GM12864 (cell line): ENCODE measurements at regions not wholly inside any gene's neighbourhood (a gene's known extent, or its start where the extent isn't known, plus 50 kb on each side); places are given as distances from the start of the nearest gene placed in this dataset.

Experiments used
- DNase-seq: peaks from one replicate; pipeline ENCODE4 v3.0.0-alpha.2; 2011; ENCODE audit warnings: low read depth
- H3K4me3 ChIP-seq: 2 replicates; pipeline ENCODE4 v1.5.1; 2011; ENCODE audit warnings: mild to moderate bottlenecking, low read depth, low read length, control low read depth
- CTCF ChIP-seq: IDR thresholded peaks from 2 replicates; pipeline ENCODE4 v1.5.1; 2011; ENCODE audit warnings: low read depth, mild to moderate bottlenecking, moderate library complexity, low read length, control low read depth, inconsistent platforms; ENCODE audit errors: missing control alignments

DNA sequence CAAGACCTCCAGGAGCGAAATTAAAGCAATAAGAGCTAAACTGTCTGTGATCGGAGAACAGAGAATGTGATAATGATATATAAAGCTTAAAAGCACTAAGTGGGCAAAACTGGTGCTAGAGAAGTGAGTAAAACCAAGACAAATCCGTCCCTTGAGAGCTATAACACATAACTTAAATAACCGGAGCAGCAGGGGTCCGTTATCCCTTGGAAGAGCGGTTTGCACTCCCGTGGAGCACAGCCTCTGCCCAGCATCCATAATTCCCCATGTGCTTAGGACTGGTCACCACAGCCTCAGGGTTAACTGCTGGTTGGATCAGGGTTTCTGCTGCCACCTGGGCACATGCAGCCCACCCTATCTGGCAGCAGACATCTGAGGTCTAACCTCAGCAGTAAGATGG is 489.0 kb downstream of the NPIPA7 start:
- DNase-seq = no peak
- no peak overlapping the region for H3K4me3 ChIP-seq
- TF ChIP-seq CTCF = no peak

DNA sequence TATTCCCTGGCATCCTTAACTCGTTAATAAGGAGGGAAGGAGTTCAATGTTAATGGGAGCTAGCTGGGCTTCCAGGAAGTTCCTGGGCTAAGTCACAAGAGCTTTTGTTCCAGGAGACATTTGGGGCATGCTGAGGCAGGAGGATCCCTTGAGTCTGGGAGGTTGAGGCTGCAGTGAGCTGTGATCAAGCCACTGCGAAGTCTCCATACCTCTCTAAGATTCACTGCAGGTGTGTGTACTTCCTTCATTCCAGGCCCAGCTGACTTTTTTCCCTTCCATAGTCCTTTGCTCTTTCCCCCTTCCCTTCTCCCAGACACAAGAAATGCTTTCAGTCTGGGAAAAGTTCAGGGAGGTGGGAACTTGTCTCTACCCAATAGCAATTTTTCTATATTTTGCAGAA is 489.8 kb downstream of the NPIPA7 start:
- TF ChIP-seq CTCF = no peak
- no peak for DNase-seq
- H3K4me3 ChIP-seq = no peak overlapping the region

DNA sequence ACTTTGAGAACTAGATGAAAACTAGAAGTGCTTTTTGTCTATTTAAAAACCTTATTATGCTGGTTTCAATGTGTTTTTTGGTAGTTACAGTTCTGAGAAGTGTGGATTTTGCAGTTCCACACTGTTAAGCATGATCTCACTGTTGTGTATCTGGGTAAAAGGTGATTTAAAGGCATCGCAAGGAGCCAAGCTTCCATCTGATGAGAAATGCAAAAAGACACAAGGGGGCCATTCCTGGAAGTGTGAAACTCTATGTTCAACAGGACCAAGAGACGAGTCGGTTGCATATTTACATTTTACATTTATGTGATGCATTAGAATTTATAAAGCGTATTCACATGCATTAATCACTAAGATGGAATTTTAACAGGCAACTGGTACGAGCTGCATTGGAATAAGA is 490.8 kb downstream of the NPIPA7 start:
- TF ChIP-seq CTCF = no peak
- H3K4me3 ChIP-seq = no peak overlapping the region
- DNase-seq = no peak

- no peak for DNase-seq
- H3K4me3 ChIP-seq = no peak overlapping the region
- no peak for TF ChIP-seq CTCF
Observed at GRCh38 chr16:16871196-16871595, 492.3 kb downstream of the NPIPA7 start.

DNA sequence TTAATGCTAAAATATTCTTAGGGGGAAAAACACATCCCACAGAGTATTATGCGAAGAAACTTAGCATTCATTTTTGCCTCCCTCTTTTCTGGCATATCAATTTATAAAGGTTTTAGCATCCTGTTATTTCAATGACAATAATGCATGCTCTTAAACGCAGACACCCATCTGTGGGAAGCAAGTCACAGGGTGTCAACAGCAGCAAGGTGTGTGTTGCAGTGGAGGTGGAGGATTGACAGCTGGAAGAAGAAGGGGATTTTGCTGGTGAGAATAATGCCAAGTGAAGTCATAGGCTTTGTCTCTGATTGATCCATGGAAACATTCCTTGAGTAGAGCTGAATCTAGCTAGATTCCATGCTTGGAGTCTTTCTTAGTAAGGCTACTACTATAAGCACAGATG is 498.1 kb downstream of the NPIPA7 start:
- no peak for DNase-seq
- no peak for TF ChIP-seq CTCF
- no peak overlapping the region for H3K4me3 ChIP-seq

GRCh38 chr16:16879567-16880251 is 500.8 kb downstream of the NPIPA7 start:
- H3K4me3 ChIP-seq = no peak overlapping the region
- no peak for DNase-seq
- no peak for TF ChIP-seq CTCF

GRCh38 chr16:16881814-16882213 is 502.9 kb downstream of the NPIPA7 start:
- H3K4me3 ChIP-seq = no peak overlapping the region
- no peak for DNase-seq
- no peak for TF ChIP-seq CTCF
